ENCODE measurements at regions not wholly inside any gene's neighbourhood (a gene's known extent, or its start where the extent isn't known, plus 50 kb on each side); places are given as distances from the start of the nearest gene placed in this dataset.

GRCh38 chrX:138127314-138127713, 561.4 kb downstream of the ZIC3 start:
- no peak for TF ChIP-seq CTCF (IDR thresholded peaks at IDR 0.05)
- no peak for TF ChIP-seq ZFX (IDR thresholded peaks at IDR 0.05; ENCODE audit: borderline replicate concordance)

Measured in 22Rv1 (cell line).